NCI-H1694 (cell line): ENCODE measurements at regions not wholly inside any gene's neighbourhood (a gene's known extent, or its start where the extent isn't known, plus 50 kb on each side); places are given as distances from the start of the nearest gene placed in this dataset.

Source experiments
- DNase-seq: peaks from one replicate; lab custom pipeline; 2025; lab: John Stamatoyannopoulos, UW

DNA sequence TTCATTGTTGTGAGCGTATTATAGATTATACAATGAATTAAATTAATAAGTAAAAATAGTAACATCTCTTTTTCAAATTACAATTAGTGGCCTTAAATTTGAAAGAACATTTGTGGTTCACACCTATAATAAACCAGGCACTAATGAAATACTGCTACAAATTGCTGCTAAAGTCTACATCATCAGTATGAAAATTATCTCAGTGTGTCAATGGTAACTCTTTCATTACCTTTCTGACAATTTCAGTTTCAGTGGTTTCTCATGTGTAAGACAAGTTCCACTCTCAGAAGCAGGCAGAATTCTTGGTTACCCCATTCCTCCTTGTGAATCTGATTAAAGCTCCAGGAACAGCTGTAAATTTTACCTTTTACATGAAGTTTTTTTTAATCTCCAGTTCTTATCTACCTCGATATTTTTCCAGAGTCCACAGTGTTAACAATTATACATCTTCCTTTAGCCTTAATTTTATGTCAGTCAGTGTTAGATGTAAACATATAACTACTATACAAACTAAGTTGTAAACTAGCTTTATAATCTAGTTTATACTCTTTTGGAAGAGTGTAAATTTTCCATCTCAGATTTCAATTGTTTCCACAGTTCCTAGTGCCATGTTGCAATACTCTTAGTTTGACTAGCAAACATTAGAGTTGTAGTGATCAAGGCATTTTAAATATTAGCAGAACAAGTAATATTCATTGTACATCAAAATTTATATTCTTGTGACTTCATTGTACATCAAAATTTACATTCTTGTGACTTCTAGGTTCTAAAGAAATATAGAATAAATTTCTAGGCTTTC lies 1038.4 kb downstream of the EPHA7 start:
- no peak for DNase-seq

DNA sequence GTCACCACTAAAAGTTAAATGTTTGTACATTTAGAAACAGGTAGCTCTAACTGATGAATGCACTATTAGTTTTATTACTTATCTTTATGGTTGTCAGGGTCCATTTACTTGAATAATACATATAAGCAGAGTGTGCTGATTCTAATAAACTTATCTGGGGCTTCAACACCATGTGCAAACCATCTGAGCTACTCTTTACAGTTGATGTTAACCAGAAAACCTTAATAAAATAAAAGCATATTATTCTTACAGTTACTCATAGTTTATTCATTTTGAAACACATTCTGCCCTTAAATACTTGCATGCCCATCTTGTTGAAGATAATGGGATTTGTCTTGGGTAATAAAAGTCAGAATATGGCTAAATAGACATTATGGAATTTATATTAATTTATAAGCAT lies 1042.2 kb downstream of the EPHA7 start:
- no peak for DNase-seq

DNA sequence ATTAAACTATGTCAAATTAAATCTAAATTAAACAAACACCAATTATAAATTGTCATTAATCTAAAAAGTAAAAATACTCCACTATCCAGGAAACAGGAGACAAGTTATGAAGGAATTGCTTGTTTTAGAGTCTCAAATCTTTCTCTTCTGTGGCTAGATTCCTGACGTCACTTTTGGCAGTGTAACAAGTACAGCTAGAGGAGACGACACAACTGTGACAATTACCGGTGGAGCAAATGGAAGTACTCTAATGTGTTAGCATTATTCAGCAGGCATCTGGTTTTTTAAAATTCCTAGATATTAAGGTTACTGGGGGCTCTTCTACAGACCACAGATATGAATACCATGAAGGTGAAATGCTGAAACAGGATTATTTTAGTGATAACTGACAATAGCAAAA lies 1042.7 kb downstream of the EPHA7 start:
- DNase-seq, result no peak

DNA sequence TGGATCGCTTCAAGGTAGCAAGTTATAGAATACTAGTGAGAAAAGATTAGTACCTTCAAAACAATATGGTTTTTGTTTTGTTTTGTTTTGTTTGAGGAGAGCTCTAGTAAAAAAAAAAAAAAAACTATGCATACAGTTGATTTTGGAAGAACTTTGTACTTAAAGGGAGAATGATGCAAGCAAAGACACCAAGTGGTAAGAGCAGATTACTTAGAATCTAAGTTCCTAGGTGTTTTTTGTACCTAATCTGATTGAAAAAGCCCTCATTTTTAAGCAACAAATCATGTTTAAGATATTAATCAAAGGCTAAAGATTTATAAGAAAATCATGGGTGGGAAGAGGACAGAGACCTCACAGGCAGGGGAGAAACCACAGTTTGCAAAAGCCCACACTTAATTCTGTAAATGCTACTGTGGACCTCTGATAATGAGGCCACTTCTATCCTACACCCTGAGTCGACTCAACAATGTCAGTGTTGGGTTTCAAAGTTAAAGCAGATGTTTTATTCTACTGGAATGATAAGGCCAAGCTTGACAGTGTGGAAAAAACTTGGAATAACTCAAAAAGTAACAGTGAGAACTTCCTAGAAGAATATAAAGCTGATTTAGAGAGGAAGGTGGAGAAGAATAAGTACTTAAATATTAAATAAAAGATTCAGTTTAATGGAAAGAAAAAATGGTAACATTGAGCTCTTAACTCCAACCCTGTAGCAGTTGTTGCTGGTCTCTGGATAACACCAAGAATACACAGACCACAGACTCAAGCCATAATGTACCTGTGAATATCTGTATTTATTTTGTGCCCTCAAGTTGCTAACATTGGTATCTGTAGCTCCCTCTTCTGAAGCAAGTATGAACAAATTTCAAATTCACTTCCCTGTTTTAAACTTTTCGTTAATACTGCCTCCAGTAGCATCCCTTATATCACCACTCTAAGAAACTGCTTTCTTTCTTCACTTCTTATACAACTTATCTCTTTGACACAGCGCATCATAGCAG lies 1047.8 kb downstream of the EPHA7 start:
- no peak for DNase-seq

DNA sequence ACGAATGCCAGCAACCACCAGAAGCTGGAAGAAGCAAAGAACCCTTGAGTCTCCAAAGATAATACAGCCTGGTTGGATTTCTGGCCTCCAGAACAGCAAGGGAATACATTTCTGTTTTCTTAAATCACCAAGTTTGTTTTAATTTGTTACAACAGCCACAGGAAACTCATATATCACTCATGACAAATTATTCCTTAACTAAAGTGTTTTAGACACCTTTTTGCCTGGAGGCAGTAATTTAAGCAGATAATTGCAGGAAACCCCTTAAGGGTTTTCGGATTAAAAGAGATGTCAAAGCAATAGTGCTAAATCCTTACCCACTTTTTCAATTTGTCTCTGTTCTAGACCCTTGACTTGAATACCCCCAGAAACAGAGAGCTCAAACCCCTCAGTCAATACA lies 1050.0 kb downstream of the EPHA7 start:
- DNase-seq, result no peak

DNA sequence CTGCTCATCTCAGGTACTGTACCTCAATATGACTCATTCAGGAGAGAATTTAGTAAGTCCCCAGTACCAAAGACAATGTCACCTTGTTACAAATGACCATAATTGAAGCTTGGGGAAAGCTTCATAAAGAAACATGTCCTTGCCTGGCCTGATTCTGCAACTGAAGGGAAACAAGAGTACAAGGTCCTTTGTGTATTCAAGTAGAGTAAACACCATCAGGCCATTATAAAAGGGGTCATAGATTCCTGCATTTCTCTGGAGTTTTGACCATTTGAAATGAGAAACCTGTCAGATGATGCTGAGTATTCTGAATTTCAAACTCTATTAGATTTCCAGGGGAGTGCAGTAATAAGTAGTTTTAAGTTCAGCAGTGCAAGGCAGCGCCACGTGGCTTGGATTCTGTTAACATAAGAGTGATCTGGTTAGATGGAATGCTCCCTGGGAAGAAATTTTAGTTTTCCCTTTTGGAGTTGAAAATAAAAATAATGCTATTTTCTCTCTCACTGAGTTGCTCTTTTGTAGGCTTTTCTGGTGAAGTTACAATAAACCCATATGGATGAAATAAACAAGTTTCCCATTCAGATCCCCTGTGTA lies 1054.3 kb downstream of the EPHA7 start:
- DNase-seq, result no peak

DNA sequence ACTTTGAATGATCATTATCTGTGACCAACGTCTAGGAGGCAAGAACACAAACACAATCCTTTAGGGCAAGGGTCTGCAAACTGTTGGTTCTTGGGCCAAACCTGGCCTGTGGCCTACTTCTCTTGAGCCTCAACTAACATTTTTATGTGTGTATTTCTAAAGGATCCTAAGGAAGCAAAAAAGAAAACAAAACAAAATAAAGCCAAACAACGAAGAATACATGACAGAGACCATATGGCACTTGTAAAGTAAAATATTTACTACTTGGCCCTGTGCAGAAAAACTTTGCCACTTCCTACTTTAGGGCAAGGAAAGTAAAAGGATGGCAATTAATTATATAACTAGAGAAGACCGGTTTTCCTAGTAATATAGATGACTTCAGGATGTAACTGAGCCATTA lies 1056.2 kb downstream of the EPHA7 start:
- DNase-seq, result no peak

DNA sequence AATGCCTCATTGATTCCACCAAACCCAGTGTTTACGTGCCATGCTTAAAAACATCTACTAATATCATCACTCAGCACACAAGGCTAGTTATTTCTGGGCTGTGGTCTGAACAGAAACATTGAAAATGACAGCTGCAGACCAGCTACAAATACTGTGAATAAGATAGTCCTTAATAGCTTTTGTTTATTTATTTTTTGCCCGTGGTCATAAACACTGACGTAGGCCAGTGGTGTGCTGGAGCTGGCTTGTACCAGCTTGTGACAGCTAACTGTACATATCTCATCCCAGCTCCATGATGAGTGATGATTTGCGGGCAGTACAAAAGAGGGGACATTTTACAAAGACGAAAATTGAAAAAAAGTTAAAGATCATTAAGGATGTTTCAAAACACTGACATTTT lies 1057.0 kb downstream of the EPHA7 start:
- DNase-seq, result no peak

DNA sequence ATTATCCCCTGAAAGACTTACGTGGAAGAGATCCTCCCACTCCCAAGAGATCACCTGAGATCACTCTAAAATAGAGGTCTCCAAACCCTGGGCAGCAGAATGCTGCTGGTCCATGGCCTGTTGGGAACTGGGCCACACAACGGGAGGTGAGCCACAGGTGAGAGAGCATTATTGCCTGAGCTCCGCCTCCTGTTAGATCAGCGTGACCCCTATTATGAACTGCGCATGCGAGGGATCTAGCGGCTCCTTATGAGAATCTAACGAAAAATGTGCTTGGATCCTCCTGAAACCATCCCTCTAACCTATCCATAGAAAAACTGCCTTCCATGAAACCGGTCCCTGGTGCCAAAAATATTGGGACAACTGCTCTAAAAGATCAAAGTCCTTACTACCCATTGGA lies 1057.4 kb downstream of the EPHA7 start:
- DNase-seq, result no peak

DNA sequence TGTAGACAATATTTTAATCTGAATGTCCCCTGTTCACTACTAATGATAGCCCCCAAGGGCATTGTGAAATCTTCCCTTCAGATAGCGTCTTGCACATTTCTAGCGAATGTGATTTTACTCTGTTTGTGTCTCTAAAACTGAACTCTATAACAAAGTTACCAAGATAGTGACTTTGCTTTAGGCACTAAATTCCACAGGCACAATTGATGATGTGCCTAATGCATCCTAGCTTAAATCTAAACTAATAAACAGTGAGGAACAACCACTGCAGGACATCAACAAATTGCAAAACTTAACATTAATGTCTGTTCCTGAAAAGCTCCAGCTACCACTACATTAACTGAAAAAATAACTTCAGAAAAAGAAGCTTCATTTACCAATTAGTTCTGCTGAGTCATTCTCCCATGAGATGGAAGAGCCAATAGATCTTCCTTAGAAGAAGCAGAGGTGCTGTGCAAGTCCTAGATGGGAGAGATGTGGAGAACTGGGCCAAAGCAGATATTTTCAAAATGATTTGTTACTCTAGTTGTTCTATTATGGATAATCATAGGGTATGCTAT lies 1065.0 kb downstream of the EPHA7 start:
- DNase-seq, result no peak

DNA sequence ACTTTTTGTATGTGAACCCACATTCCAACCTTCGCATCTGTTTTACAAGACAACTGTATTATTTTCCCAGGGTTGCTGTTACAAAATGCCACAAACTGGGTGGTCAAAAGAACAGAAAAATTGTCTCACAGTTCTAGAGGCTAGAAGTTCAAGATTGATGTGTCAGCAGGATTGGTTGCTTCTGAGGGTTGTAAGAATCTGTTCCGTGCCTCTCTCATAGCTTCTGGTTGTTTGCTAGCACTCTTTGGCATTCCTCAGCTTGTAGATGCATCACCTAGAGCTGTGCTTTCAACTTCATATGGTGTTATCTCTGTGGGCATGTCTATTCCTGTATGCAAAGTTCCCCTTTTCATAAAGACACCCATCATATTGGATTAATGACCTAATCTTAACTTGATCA lies 1067.2 kb downstream of the EPHA7 start:
- DNase-seq, result no peak

DNA sequence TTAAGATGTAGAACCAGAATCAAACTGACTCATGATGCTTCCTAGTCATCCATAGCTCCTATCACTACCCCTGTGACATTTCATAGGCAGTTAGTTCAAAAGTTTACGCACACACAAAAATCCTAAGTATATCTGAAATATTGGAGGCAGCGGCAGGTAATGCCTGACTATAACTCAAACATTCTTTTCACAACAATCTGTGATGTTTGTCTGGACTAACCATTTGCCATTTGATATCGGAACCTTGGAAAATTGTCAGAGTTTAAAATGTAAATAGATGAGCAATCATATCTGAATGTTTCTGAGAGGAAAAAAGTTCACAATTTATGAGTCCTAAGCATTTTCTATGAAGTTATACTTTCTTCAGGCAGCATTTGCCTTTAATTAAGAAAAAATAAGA lies 1078.2 kb downstream of the EPHA7 start:
- DNase-seq, result no peak

DNA sequence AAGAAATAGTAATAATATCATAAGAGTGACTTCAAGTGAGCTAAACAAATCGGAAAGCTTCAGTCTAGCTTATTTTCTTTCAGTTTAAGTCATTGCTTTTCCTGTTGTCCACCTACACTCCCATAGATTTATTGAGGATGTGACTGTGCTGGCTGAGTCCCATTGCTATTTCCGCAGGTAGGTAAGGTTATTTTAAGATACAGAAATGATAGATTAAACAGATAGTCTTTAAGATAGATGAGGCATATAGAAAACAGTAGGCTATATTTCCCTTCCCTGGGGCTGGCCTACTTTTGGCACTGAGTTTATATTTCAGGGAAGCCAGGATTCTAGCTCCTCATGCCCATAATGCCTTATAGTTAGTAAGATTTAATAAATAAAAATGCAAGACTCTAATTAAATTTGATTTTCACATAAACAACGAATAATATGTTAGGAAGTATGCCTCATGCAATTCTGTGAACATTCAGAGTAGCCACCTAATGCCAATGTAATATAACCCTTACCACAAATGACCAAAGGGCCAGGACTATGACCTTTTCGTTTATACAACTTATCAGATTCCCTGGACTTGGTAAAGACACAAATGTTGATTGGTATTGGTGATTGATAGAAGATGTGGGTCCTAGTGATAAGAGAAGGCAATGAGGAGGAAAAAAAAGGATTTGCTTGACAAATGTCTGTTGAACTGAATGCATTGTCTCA lies 1079.3 kb downstream of the EPHA7 start:
- DNase-seq, result no peak

DNA sequence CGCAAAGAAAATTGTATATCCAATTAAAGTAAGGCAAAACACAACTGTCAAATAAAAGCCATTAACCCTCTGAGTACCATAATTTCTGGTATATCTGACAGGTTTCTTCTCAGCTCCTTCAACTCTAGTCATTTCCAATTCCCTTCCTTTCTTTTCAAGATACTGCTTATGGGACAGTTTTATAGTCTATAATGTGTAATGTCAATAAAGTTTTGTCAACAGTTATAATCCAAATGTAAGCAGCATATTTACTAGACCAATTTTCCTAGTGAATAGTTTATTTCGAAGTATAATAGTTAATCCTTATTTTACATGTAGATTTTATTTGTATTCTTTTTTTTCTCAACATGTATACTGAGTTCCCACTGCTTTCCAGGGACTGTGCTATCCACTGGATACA lies 1081.8 kb downstream of the EPHA7 start:
- no peak for DNase-seq

DNA sequence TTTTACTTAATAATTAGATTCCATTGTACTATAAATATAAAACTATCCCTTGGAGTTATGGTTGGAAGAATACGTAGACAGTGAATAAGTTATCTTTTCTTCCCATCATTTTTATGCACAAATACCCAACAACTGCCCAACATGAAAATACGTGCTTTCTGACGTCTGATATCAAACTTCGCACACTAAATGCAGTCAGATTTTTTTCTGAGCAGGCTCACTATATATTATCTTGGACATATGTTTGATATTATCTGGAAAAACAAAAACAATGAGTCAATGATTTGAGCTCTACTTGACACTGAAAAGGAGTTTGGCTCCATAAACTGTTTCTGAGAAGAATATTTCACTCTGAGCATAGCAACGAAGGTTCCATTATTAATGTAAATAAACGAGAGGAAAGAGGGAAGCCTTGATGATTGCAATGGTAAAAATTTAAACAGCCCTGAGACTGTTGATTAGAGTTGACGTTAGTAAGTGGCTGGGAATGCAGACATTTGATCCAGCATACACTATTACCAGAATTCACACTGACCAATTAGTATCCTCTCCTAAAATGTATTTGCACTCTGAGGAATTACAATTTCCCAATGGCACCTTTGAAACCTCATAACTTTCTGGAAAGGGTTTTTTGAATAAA lies 1090.0 kb downstream of the EPHA7 start:
- DNase-seq, result no peak

DNA sequence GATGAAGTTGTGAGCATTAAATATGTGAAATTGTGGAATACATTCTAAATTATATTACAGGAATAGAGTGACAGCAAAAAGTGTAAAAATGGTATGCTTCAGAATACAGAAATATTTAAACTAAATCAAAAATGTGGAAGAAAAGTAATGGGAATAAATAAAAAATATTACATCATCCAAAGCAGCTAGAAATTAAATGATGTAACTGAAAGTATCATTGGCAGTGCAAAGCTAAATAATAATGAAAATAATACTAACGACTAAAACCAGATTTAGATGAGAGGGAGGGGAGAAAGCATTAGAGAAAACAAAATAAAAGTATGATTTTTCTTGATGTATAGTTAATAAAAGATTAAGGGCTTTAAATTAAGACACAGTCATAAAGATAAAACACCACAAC lies 1104.0 kb downstream of the EPHA7 start:
- no peak for DNase-seq

DNA sequence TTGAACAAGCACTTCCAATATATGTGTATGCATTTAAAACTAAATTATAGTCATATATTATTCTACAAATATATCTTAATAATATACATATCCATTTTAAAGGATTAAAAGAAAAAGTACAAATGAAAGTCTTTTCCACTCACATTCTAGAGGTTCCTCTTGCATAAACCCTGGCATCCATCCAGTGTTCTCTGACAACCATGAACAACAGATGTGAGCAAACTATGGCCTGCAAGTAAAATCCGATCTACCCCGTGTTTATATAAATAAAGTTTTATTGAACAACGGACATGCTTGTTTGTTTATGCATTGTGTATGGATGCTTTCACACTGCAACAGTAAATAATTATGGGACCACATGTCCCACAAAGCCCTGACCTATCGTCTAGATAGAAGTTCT lies 1122.3 kb downstream of the EPHA7 start:
- no peak for DNase-seq

DNA sequence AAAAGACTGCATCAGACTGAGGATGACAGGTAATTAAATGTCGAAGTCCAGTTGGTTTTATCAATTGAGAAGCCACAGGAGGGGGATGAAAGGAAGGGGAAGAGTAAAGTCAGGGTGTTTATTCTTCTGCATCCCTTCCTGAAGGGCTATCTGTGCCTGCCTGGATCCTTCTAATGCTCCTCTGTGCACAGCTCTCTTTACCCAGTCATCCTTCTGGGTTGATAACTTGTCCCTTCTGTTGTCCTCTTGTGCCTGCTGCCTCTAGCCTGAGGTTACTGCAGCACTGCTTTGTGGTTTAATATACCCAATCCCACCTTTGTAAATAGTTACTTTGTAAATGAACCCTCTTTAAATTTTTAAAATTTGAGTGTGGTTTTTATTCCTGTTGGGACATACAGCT lies 1127.3 kb downstream of the EPHA7 start:
- no peak for DNase-seq

DNA sequence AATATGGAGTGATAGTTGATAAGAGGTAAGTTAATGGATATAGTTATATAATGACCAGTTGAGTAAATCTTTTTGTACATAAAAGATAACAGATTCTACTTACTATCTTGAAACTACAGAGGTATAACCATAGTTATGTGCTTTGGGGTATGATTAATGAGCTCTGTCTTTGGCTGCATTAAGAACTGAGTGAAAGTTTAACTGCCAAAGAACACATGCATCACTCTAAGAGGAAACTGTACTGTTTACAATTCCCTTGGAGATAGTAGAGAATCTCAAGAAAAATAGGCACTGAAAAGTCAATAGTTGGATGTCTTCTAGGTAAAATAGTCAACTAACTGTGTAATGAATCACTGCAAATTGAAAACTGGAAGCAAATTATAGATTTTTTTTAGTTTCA lies 1129.5 kb downstream of the EPHA7 start:
- DNase-seq, result no peak

DNA sequence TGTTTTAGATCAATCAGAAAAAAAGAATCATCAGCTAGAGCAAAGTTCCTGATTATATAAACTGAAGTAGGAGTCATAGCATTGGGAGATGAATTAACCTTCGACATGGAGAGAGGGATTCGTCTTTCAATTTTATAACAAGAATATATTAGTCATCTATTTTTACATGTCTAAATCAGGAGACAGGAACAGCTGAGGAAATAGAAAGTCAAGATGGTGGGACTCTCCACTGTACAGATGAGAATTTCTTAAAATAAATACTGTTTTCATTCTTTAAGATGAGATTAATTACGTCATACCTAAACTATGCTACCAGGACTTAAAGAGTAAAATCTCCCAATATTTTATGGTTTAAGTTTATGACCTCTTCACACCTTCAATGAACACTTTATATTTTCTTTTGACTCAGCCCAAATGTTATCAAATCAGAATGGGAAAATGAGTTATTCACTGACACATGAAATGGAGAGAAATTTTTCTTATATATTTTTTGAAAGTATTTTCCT lies 1137.7 kb downstream of the EPHA7 start:
- DNase-seq, result no peak

DNA sequence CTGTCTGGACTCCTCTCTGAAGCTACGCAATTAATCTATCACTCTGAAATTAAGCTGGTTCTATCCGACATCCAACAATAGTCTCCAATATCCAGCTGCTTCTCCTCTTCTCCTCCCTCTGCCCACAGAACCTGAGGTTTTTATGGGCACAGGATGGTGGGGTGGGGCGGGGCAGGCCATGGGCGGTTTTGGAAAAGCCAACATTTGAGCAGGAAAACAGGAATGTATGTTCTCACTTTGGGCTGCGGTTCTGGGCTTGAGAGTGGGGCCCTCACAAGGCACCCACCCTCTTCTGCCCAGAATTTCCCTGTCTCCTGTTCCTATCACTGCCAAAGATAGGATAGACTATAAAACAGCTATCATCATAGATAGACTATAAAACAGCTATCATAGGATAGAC lies 1144.2 kb downstream of the EPHA7 start:
- no peak for DNase-seq
